ENCODE measurements at regions not wholly inside any gene's neighbourhood (a gene's known extent, or its start where the extent isn't known, plus 50 kb on each side); places are given as distances from the start of the nearest gene placed in this dataset.
"Not testable (repeated sequence)": the region's sequence is repeated elsewhere in the genome, so short reads cannot be mapped to it uniquely, and the experiment has no call there.

DNA sequence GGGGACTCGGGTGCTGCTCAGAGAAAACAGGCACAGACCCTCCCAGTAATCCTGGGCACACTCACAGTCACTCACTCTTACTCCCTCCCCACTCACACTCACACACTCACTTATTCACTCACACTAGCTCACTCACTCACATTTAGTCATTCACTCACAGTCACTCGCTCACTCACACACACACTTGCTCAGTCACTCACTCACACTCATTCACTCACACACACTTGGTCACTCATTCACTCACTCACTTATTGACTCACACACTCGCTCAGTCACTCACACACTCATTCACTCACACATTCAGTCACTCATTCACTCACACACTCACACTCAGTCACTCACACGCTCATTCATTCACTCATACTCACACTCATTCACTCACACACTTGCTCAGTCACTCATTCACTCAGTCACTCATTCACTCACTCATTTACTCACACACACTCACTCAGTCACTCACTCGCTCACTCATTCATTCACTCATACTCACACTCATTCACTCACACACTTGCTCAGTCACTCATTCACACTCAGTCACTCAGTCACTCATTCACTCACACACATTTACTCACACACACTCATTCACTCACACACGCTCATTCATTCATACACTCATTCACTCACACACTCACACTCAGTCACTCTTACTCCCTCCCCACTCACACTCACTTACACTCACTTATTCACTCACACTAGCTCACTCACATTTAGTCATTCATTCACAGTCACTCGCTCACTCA is 164.2 kb upstream of the C1orf174 start:
- DNase-seq (ENCODE audit: low spot score) = no peak

DNA sequence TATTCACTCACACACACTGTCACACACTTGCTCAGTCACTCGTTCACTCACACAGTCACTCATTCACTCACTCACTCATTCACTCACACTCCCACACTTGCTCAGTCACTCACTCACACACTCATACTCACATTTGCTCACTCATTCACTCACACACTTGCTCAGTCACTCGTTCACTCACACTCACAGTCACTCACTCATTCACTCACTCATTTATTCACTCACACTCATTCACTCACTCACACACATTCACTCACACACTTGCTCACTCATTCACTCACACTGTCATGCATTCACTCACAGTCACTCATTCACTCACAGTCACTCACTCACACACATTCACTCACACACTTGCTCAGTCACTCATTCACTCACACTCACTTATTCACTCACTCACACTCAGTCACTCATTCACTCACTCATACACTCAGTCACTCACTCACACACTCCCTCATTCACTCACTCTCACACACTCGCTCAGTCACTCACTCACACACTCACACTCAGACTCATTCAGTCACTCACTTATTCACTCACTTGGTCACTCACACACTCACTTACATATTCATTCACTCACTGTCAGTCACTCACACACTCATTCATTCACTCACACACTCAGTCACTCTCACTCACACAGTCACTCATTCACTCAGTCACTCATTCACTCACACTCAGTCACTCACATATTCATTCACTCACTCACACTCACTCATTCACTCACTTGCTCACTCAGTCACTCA is 167.0 kb upstream of the C1orf174 start:
- no peak for DNase-seq (ENCODE audit: low spot score)

DNA sequence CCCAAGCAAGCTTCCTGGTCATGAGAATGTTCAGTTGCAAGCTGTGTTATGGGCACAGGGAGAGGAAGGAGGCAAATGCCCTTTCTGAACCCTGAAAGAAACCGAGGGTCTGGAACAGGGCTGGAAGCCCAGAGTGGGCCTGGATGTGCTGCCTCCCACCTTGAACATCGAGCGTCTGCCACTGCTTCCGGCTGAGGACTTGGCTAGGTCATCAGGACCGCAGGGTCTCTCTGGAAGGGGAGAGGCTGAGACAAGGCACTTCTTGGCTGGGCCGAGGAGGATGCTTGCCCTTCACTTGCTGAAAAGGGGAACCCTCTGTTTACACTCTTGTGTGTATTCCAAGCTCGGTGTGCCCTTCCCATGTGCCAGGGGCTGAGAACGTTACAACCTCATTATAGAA is 168.0 kb upstream of the C1orf174 start:
- DNase-seq (ENCODE audit: low spot score) = no peak

DNA sequence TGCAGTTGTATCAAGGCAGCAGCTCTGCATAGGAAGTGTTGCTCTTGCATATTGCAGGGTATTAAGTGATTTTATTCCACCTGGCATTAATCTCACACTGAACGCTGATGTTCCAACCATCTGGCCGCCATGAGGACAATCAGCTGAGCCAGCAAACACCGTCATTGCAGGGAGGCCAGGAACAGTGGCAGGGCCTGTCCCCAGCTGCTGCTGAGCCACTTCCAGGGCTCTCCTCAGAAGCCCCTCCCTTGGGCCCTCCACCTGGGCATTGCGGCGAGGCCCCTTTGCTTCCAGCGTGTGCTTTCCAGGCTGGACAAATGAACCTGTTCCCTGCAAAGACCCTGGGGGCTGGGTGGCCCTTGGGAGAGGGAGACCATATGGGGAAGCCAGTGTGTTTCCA is 171.6 kb upstream of the C1orf174 start:
- DNase-seq (ENCODE audit: low spot score) = no peak

DNA sequence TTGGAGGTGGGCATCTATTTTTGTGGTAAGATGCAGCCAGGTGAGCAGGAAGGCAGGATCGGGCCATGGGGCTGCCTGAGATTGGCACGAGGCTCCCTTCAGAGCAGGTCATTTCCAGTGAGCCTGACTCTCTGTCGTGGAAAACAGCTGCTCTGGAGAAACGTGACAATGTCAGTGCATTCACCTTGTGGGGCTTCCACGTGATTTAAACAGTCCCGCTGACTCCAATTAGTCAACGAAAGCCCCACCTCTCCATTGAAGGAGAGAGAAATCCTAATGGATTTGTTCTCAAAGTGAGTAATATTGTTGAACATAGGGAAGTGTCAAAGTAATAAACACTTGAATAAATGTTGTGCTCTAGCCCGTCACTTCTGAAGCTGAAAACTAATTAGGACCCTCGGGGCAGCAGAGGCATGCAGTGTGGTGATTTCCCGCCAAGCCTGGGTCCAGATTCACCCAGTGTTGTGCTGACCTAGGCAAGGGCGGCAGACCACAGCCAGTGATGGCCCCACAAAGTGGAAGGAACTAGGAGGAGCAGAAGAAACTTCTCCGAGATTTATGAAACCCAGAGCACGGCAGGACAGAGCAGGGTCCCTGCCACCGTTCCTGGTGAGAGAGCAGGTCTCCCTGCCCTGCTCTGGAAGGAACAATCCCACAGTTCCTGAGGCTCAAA is 172.5 kb upstream of the C1orf174 start:
- no peak for DNase-seq (ENCODE audit: low spot score)

DNA sequence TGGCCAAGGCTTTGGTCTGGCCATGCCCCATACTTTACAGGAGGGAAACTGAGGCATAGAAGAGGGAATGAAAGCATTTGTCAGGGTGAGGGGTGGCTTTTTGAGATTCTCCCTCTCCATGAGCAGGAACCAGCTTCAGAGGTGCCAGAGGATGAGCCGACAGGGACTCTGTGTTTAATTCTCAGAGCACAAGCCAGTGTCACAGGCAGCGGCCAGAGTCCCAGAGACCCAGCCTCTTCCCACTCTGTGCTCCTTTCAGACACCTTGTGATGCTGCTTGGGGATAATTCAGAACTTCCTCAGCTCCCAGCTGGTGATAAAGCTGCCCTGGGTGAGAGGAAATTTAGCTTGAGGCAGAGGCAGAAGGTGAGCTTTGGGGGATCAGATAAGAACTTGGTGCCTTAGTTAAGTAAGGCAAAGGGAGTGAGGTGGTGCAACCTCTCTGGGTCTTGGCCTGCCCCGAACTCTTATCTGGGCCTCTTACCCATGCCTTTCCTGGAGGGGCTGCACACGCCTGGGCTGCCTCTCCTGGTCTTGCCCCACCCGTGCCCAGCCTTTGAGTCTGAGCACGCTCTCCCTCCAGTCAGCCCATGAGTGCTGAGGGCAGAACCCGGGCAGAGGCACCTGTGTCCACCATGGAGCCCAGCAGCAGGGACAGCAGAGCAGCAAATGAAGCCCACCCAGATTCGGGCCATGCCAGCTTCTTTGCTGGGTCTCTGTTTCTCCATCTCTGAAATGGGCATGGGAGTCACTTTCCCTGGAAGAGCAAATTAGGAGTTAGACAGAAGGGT is 175.6 kb upstream of the C1orf174 start:
- DNase-seq (ENCODE audit: low spot score) = no peak

DNA sequence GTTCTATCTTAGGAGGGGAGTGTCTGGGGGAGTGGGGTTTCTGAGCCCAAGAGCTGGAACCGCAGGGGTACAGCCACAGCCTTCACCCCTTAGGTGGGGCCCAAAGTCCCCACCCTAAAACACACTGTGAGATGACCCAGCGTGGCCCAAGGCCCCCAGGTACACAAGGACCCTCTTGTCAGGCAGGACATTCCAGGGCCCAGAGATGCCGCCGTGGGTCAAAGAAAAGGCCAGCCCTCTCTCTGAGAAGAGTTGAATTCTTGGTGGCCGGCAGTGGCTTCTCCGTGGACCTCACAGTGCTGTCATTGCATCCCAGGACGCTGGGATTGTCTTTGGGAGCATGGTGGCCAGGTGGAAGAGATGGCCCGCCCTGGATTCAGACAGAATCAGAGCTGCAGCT is 176.3 kb upstream of the C1orf174 start:
- no peak for DNase-seq (ENCODE audit: low spot score)

DNA sequence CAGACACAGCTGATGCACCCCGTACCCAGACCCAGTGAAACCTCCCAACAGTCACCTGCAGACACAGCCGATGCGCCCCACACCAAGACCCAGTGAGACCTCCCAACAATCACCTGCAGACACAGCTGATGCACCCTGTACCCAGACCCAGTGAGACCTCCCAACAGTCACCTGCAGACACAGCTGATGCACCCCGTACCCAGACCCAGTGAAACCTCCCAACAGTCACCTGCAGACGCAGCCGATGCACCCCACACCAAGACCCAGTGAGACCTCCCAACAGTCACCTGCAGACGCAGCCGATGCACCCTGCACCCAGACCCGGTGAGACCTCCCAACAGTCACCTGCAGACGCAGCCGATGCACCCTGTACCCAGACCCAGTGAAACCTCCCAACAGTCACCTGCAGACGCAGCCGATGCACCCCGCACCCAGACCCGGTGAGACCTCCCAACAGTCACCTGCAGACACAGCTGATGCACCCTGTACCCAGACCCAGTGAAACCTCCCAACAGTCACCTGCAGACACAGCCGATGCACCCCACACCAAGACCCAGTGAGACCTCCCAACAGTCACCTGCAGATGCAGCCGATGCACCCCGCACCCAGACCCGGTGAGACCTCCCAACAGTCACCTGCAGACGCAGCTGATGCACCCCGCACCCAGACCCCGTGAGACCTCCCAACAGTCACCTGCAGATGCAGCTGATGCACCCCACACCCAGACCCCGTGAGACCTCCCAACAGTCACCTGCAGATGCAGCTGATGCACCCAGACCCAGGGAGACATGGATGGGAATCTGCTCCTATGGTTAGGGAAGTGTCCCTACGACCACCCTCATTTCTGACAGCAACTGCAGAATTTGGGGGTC is 178.3 kb upstream of the C1orf174 start:
- not testable (repeated sequence) for DNase-seq (ENCODE audit: low spot score)

DNA sequence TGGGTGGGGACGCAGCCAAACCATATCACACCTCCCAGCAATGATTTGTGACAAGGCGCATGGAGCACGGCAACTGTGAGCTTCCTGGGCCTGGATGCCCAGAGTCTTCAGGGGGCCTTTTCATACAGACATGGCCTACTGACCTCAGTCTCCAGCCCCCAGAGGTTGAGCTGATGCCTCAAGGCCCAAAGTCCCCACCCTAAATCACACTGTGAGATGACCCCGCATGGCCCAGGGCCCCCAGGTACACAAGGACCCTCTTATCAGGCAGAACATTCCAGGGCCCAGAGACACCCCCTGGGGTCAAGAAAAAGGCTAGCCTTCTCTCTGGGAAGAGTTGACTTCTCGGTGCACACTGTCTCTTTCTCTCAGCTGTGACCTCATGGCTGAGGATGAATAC is 179.7 kb upstream of the C1orf174 start:
- DNase-seq (ENCODE audit: low spot score) = no peak

DNA sequence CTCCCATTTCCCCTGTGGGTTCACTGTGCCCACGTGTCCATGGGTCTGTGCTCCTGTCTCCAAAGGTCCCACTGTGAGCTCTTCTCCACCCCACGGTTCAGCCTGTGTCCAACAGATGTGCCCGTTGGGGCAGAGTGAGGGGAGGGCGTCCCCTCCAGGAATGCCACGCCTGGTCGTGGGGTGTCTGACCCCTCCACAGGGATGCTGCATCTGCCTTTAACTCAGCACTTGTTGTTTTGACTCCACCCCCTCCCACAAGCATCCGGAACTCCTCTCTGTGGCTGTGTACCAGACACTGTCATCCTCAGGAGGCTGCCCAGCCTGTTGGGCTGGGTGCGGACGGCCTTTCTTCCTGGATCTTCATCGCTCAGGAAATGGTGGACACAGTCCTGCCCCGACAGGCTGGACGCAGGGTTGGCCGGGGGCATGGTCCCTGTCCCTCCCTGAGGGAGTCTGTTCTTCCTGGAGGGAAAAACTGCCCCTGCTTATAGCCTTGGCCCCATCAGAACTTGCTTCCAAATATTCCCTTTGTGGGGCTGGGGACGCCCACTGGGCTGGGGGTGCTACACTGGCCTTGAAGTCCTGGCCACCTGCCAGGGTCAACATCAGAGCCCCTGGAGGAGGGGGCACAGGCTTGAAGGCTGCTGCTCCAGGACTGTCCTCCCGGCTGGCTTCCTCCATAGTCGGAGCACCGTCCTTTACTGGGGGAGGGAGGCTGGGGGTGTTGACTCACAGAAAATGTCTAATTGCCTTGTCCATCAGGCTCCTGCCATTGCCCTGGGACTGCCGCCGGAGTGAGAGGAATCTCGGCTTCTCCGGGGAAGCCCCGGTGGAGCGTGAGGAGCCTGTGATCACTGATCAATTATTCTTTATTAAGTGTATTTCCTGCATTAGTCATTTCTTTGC is 182.0 kb upstream of the C1orf174 start:
- DNase-seq (ENCODE audit: low spot score) = no peak

DNA sequence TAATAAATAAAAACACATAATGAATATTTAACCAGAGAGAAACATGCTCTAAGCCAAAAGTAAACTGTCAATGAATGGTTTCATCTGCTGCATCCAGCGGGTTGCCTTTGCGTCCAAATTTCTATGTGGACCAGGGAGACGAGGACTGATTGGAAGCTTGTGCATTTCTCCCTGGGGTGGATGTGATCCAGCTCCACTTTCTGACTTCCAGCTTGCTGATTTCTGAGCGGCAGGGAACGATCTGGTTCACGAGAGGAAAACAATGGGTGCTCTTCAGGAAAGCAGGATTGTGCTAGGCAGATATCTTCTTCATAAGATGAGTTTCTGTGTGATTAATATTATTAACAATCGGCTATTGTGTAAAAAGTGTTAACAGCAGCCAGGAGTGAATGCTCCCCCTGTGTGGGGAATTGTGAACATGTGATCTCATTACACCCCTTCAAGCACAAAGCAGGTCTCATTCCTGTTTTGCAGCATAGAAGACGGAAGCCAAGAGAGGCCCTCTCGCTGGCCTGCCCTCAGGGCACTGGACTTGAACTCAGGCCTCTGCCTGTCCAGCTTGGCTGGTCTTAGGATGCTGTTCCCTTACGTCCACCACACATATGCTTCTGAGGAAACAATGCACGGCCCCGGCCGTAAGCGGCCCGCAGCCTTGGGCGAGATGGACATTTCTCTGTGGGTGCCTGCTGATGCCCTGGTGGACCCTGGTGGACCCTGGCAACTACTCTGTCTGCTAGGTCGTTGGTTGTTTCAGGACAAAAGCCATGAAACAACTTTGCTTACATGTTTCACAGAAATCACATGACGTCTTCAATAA is 183.4 kb upstream of the C1orf174 start:
- DNase-seq (ENCODE audit: low spot score) = no peak

DNA sequence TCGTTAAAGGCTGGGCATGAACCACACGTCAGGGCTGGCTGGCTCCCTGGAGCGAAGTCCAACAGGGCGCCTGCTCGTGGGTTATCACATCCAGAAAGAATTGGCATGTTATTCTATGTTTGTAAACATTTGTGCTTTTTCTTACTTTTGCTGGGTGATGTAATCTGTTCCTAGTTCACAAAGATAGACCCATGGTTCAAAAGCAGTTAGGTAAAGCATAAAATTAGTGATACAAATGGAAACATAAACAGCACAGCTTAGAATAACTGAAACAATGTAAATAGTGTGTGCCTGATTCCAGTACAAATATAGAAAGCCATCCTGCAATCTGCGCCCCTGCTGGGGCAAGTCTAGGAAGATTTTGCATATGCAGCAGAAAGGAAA is 184.0 kb upstream of the C1orf174 start:
- DNase-seq (ENCODE audit: low spot score) = no peak

DNA sequence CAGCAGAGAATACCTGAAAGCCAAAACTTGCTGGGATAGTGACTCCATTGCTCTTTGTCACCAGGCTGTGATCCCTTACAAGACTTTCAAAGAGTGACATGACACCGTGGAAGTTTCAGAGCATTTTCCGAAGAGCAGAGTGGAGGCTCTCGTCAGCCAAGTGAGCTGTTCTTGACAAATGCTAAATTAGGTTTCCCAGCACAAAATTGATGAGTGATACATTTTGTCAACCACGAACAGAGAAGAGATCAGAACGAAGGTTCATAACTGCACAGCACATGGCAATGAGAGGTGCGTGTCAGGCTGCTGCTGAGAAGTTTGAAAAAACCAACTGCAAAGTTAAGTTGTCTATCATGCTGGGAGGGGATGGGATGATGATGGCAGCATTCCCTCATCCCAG is 184.4 kb upstream of the C1orf174 start:
- DNase-seq (ENCODE audit: low spot score) = no peak

DNA sequence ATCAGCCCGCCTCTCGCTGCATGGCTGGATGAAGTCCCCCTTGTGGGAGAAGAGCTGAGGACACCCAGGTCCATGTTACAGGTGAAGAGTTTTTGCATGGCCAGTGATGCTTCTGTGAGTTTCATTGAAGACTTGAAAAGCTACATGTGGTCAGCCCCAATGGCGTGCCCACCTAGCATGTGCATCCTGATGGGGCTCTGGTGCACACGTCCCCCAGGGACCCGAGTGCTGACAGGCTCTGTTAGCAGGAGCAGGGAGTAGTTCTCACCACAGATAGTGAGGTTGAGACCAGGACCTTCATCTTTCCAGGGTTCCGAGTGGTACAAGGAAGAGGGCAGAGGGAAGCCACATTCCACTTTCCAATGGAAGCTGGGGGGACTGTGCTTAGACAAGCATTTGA is 184.8 kb upstream of the C1orf174 start:
- no peak for DNase-seq (ENCODE audit: low spot score)

DNA sequence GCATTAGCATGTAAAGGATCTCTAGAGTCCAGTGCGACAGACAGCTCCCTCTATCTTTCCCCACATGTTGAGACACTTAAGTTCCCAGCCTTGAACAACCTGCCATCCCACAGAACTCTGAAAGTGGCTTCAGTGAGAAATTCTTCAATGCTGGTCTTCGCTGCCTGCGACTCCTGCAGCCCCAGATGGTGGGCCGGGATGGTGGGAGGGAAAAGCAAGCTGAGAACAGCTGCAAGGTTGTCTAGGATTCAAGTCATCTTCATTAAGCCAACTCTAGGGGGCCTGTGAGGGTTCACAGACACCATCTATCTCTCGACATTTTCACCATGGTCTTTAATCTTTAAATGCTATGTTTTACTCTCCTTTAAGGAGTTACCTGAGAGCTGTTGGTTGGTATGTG is 185.5 kb upstream of the C1orf174 start:
- no peak for DNase-seq (ENCODE audit: low spot score)

DNA sequence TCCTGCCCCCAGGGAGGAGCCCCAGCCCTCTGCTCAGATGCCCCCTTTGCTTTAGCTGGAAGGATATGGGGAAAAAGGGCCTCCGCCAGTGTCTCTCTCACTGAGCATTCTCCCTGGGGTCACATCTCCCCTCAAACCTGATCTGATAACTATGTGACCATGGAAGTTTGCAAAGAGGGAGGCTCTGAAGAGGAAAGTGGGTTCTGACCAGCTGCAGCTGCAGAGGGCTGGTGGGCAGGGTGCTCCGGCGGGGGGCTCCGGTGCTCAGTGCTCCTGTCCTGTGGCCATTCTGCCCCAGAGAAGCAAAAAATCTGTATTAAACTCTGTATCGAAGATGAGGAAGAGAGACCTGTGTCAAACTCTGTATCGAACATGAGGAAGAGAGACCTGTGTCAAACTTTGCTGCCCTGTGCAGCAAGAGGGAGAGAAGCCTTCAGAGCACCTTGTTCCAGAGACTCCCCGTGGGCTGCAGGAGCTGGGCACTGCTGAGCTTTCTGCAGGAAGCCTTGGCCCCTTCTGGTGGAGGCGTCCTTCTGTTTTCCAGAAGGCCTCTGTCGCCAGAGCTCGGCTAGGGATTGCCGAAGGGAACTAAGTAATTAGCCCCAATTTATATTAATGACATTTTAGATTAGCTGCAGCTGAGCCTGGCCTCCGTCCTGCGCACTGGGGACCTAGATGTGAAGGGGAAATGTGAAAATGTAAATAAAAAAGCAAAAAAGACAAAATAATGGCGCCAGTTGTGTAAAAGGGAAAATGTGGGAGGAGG is 186.2 kb upstream of the C1orf174 start:
- DNase-seq (ENCODE audit: low spot score) = no peak

DNA sequence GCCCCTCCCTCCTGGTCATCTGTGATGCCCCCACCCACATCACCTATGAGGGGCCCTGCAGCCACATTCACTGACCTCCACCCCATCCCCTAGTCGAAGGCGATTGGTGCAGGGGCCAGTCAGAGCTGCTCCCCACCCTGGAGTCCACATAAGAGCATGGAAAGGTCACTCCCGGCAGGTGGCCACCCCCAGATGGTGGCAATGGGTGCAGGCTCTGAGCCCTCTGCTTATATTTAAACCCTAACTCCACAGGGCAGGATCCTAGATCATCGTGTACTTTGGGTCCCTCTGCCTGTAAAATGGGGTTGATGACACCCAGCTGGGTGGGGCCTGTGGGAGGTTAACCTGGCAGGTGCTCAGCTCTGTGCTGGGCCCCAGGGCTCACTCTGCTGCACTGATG is 186.8 kb upstream of the C1orf174 start:
- DNase-seq (ENCODE audit: low spot score) = no peak

DNA sequence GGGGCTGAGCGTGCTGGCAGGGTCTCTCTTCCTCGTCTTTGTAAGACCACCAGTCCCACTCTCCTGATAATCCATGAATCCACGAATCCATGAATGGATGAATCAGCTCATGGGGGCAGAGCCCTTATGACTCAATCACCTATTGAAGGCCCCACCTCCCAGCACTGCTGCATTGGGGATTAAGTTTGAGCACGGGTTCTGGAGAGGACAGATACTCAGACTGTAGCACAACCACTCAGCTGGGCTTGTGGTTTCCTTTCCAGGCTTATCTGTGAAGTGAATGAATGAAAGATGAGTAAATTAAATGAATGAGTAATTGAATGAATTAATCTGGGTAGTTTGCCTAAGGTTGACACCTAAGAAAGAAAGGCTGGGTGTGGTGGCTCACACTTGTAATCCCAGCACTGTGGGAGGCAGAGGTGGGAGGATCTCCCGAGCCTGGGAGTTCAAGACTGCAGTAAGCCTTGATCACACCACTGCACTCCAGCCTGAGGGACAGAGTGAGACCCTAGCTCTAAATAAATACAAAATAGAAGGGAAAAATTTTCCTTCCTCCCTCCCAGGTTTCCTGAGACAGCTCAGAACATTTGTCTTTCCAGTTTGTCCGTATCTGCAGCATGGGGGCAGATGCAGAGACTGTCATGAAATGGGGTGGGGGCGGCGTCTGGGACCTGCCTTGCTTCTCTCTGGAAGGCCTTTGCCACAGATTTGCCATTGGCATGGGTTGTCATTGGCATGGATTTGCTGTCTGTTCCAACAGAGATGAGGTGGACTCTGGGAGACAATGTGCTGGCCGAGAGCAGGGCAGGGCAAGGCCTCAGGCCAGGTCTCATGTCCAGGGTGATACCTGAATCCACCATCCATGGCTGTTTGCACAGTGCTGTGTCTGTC is 187.7 kb upstream of the C1orf174 start:
- no peak for DNase-seq (ENCODE audit: low spot score)

Data from HuH-7.5 (cell line).